ENCODE measurements at regions not wholly inside any gene's neighbourhood (a gene's known extent, or its start where the extent isn't known, plus 50 kb on each side); places are given as distances from the start of the nearest gene placed in this dataset.

DNA sequence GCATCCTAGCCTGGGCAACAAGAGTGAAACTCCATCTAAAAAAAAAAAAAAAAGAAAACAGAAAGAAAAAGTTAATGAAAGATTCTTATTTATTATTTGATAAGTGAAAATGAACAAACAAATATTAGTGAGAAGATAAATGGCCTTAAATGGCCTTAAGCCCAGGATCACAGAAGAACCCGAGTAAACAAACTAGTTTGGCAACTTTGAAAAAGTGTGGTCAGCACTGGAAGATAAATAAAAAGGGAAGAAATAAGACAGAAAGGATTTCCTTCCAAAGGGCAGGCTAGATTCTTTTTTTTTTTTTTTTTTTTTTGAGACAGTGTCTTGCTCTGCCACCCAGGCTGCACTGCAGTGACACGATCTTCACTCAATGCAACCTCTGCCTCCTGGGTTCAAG, 692.4 kb downstream of the CPS1 start:
- Histone ChIP-seq H3K4me3 (no peak overlapping the region), H3K9me3 (no peaks in the 10 kb centered on the region), H3K4me1 (no peaks in the 10 kb centered on the region), H3K27me3 (ENCODE audit: low read depth) (no peaks in the 10 kb centered on the region), H3K36me3 (no peaks in the 10 kb centered on the region), H3K27ac (no peak overlapping the region)
- DNase-seq (no peak), ATAC-seq (no peak)
- no peak for TF ChIP-seq CTCF (IDR thresholded peaks at IDR 0.05)
- intact Hi-C loops (cut with DNase I), result no loop called here

DNA sequence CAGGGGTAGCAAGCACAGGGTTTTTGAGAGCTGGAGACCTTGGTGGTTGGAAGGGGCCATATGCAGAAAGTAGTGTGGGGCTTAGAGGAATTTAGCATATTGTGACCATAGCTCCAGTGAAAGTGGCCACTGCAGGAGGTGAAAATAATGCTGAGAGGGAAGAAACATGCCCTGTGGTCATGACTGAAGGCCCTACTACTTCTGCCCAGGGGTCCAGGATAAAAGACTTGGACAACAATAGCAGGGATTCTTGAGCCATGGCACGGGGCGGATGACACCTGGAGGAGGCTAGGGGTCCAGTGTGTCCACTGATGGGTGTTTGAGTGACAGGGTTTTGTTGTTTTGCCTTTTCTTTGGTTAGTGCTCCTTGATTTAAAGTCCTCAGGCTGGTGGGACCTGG, 694.6 kb downstream of the CPS1 start:
- Histone ChIP-seq H3K4me1 (no peaks in the 10 kb centered on the region), H3K9me3 (no peaks in the 10 kb centered on the region), H3K27ac (no peak overlapping the region), H3K4me3 (no peak overlapping the region), H3K27me3 (ENCODE audit: low read depth) (no peaks in the 10 kb centered on the region), H3K36me3 (no peaks in the 10 kb centered on the region)
- TF ChIP-seq CTCF (IDR thresholded peaks at IDR 0.05), result no peak
- intact Hi-C loops (cut with DNase I), result no loop called here
- ATAC-seq (no peak), DNase-seq (no peak)

GRCh38 chr2:211258646-211259335, 702.4 kb downstream of the CPS1 start:
- Histone ChIP-seq H3K27ac (no peak overlapping the region), H3K27me3 (ENCODE audit: low read depth) (no peaks in the 10 kb centered on the region), H3K9me3 (no peaks in the 10 kb centered on the region), H3K4me3 (no peak overlapping the region), H3K4me1 (no peaks in the 10 kb centered on the region), H3K36me3 (no peaks in the 10 kb centered on the region)
- no peak for TF ChIP-seq CTCF (IDR thresholded peaks at IDR 0.05)
- DNase-seq, result no peak
- intact Hi-C loops (cut with DNase I), result no loop called here
- ATAC-seq, result no peak

GRCh38 chr2:211259831-211260476, 703.6 kb downstream of the CPS1 start:
- TF ChIP-seq CTCF (IDR thresholded peaks at IDR 0.05), result no peak
- no peak for DNase-seq

DNA sequence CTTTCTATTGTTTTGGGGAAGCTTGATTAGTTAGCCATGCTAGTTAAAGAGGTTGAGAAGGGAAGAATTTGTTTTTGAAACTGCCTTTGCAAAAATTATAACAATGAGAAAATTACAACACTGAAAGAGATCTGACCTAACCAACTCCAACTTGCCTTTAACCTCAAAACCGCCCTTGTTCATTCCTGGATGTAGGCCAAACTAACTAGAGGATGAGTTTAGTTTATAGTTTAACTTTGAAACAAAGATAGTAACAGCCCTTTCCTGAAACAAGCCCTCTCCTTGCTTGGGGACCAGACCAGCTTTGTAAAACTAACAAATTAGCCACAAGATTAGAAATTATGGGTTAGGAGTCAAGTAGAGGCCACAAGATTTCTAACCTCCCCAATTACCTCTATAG, 713.9 kb downstream of the CPS1 start:
- DNase-seq, result no peak
- Histone ChIP-seq H3K27ac (no peak overlapping the region), H3K4me1 (no peaks in the 10 kb centered on the region), H3K36me3 (no peaks in the 10 kb centered on the region), H3K4me3 (no peak overlapping the region), H3K27me3 (ENCODE audit: low read depth) (no peaks in the 10 kb centered on the region), H3K9me3 (peaks cover 4% of the 10 kb centered on the region)
- ATAC-seq, result no peak
- intact Hi-C loops (cut with DNase I), result no loop called here
- TF ChIP-seq CTCF (IDR thresholded peaks at IDR 0.05), result no peak

More at GRCh38 chr2:211259831-211260476, 703.6 kb downstream of the CPS1 start:
- Histone ChIP-seq H3K27ac (no peak overlapping the region), H3K4me3 (no peak overlapping the region), H3K27me3 (ENCODE audit: low read depth) (no peaks in the 10 kb centered on the region), H3K4me1 (no peaks in the 10 kb centered on the region), H3K9me3 (no peaks in the 10 kb centered on the region), H3K36me3 (no peaks in the 10 kb centered on the region)
- ATAC-seq, result no peak
- intact Hi-C loops (cut with DNase I), result no loop called here

Data from lower lobe of right lung (tissue), 2 donors.